Activated T-cell treated with anti-CD3 and anti-CD28 coated beads, Interleukin-2, amount 50 U/mL, for 4 hours (primary cell): ENCODE measurements at regions not wholly inside any gene's neighbourhood (a gene's known extent, or its start where the extent isn't known, plus 50 kb on each side); places are given as distances from the start of the nearest gene placed in this dataset.
"Not testable (repeated sequence)": the region's sequence is repeated elsewhere in the genome, so short reads cannot be mapped to it uniquely, and the experiment has no call there.

Experiments
- ATAC-seq, 2 donors: fragments of 200-7000 bp; cut with Tn5 transposase; one replicate each; pipeline ENCODE4 v1.10.0; 2021
- DNase-seq: peaks from one replicate; pipeline ENCODE4 v3.0.0-alpha.2; 2020
- H3K27me3 Mint-ChIP-seq: one replicate; pipeline ENCODE4 v1.8.0; 2021; ENCODE audit warnings: low read depth, mixed read lengths
- H3K36me3 Mint-ChIP-seq: one replicate; pipeline ENCODE4 v1.8.0; 2022; ENCODE audit warnings: mixed read lengths; ENCODE audit not compliant: insufficient read depth
- H3K4me1 Mint-ChIP-seq: one replicate; pipeline ENCODE4 v1.8.0; 2021; ENCODE audit warnings: low read depth, mixed read lengths
- H3K4me3 Mint-ChIP-seq: one replicate; pipeline ENCODE4 v1.8.0; 2021; ENCODE audit warnings: mild to moderate bottlenecking, moderate library complexity, mixed read lengths
- H3K9me3 Mint-ChIP-seq: one replicate; pipeline ENCODE4 v1.8.0; 2021; ENCODE audit warnings: mixed read lengths

DNA sequence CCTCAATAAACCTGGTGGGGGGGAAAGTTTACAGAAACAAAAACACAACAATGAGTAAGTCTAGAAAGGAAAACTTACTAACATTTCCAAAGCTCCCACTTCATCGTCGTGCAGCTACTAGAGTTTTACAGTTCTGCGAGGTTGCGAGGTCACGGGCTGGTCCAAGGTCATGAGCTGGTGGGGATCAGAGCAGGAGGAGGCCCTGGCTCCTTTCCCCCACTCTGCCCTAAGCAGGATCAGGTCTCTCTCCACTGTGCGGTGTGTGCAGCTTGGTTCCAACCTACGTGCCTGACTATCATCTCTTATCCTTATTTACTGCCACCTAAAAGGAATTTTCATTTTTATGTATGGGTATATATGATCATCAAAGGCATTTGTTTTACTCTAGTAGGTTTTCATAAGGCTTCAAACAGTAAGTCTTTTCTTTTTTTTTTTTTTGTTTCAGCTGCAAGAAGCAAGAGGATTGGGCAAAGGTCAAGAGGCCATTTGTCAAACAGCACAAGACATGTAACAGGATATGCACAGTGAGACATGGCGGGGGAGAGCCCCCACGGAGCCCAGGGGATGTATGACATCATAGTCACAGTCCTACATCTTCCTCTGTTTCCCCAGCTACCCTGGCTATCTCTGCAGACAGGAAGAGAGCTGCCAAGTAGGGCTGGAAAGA lies 76.6 kb upstream of the POMP start:
- DNase-seq (no peak), ATAC-seq (no peak)
- H3K4me1 Mint-ChIP-seq, result peaks cover 9% of the 10 kb centered on the region
- no peak overlapping the region for H3K4me3 Mint-ChIP-seq
- H3K27me3 Mint-ChIP-seq, result peaks cover 4% of the 10 kb centered on the region
- no peaks in the 10 kb centered on the region for H3K9me3 Mint-ChIP-seq
- H3K36me3 Mint-ChIP-seq, result no peaks in the 10 kb centered on the region

- Mint-ChIP-seq H3K4me3 (no peak overlapping the region), H3K27me3 (peaks cover 7% of the 10 kb centered on the region), H3K9me3 (no peaks in the 10 kb centered on the region), H3K4me1 (peaks cover 9% of the 10 kb centered on the region), H3K36me3 (no peaks in the 10 kb centered on the region)
- no peak for DNase-seq
- no peak for ATAC-seq
Observed at GRCh38 chr13:28581451-28581850, 77.5 kb upstream of the POMP start.

DNA sequence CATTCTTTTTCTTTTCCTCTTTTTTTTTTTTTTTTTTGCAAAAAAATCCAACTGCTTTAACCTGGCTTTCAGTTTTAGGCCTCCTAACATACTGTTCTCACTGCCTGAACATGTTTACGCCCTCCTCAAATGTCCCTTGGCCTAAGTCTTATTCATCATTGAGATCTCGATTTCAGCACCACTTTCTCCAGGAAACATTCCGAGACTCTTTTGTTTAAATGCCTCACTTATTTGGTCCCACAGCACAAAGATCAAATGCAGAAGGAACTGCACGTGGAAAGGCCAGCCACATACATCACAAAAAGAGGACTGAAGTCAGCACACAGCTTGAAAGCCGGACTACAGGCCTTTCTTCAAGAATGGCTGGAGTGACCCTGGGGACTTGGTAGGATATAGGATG lies 79.2 kb upstream of the POMP start:
- ATAC-seq (no peak), DNase-seq (no peak)
- H3K9me3 Mint-ChIP-seq, result no peaks in the 10 kb centered on the region
- H3K36me3 Mint-ChIP-seq, result no peaks in the 10 kb centered on the region
- H3K4me1 Mint-ChIP-seq, result peaks cover 4% of the 10 kb centered on the region
- H3K4me3 Mint-ChIP-seq, result no peak overlapping the region
- peaks cover 4% of the 10 kb centered on the region for H3K27me3 Mint-ChIP-seq

DNA sequence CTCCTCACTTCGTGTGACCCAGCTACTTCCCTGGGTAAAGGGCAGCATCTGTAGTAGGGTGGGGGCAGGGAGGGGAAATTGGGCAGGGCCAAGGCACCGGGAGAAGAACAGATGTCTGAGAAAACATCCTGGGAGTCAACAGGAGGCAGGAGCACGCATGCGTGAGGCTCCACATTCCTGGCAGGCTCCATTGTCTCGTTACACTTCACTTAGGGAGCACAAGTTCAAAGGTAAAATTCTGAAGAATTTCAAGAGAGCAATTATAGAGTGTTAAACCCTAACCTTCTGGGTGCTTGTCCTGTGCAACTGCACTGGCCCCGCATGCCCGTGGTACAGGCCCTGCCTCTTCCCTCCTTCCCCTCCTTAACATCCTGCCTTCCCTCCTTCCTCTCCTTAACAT lies 79.6 kb upstream of the POMP start:
- DNase-seq, result no peak
- H3K27me3 Mint-ChIP-seq, result peaks cover 4% of the 10 kb centered on the region
- H3K36me3 Mint-ChIP-seq, result no peaks in the 10 kb centered on the region
- H3K4me3 Mint-ChIP-seq, result no peak overlapping the region
- H3K4me1 Mint-ChIP-seq, result peaks cover 6% of the 10 kb centered on the region
- H3K9me3 Mint-ChIP-seq, result no peaks in the 10 kb centered on the region
- ATAC-seq, result no peak

DNA sequence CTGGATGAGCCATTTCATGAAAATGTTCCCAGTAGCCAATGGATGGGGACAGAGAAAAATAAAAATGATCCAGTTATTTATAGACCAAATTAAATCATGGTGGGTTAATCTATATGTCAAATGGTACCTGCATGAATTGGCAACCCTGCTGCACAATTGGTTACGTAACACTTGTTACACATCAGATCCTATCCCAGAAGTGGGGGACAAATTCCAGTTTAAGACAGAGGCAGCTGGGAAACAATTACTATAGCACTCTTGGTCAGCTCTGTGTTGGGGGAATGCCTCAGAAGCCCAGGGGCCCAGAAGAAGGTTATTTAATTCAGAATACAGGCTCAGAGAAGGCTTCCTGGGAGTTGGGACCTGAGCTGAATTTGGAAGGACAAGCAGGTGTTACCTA lies 81.1 kb upstream of the FLT1 start:
- H3K4me1 Mint-ChIP-seq, result peaks cover 6% of the 10 kb centered on the region
- no peak overlapping the region for H3K4me3 Mint-ChIP-seq
- ATAC-seq, result no peak
- no peak for DNase-seq
- H3K36me3 Mint-ChIP-seq, result no peaks in the 10 kb centered on the region
- H3K9me3 Mint-ChIP-seq, result no peaks in the 10 kb centered on the region
- H3K27me3 Mint-ChIP-seq, result peaks cover 4% of the 10 kb centered on the region

DNA sequence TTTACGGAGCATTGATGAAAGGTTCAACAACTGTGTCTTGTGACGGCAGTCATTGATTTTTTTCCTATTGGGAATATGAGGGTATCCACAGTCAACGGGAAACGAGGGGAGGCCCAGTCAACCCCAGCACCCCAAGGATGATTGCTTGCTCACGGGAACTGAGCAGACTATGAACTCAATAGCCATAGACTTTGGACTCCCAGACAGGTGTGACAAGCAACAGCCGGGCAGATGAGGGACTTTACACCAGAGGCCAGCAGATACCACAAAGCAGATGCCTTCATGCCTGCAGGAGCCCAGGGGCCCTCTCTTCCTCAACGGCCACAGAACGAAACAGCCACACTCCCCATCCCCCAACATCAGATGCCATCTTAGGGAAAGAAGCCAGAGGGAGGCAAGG lies 80.3 kb upstream of the FLT1 start:
- DNase-seq, result no peak
- ATAC-seq, result no peak
- H3K36me3 Mint-ChIP-seq, result no peaks in the 10 kb centered on the region
- H3K9me3 Mint-ChIP-seq, result no peaks in the 10 kb centered on the region
- no peak overlapping the region for H3K4me3 Mint-ChIP-seq
- peaks cover 4% of the 10 kb centered on the region for H3K27me3 Mint-ChIP-seq
- H3K4me1 Mint-ChIP-seq, result peaks cover 6% of the 10 kb centered on the region

DNA sequence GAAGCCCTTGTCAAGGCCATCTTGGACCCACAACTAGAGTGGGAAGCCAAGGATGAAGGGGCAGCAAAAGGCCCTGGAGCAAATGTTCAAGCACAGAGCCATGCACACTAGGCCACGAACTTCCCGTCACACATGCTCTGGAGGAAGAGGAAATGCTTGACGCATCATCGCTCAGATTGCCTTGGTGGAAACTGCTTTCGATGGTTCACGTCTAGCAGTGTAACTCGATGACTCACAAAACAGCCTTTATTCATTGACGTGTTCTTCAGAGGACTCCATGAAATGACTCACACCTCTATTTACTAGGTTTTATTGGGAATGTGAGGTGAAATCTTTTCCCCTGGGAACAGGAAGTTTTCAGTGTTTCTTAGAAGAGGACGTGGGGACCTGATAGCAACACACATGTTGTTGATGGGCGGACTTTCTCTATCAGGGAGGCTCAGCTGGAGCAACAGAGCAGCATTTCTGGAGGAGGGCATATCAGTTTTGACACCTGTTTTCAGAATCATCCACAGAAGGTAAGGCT lies 79.8 kb upstream of the FLT1 start:
- Mint-ChIP-seq H3K36me3 (no peaks in the 10 kb centered on the region), H3K9me3 (no peaks in the 10 kb centered on the region), H3K27me3 (peaks cover 4% of the 10 kb centered on the region), H3K4me1 (peaks cover 6% of the 10 kb centered on the region), H3K4me3 (no peak overlapping the region)
- DNase-seq, result no peak
- ATAC-seq, result peak; percentile 58 to 86

GRCh38 chr13:28573595-28574373 lies 78.9 kb upstream of the FLT1 start:
- Mint-ChIP-seq H3K4me1 (peaks cover 6% of the 10 kb centered on the region), H3K27me3 (peaks cover 3% of the 10 kb centered on the region), H3K9me3 (no peaks in the 10 kb centered on the region), H3K4me3 (no peak overlapping the region), H3K36me3 (no peaks in the 10 kb centered on the region)
- DNase-seq (no peak), ATAC-seq (no peak)

DNA sequence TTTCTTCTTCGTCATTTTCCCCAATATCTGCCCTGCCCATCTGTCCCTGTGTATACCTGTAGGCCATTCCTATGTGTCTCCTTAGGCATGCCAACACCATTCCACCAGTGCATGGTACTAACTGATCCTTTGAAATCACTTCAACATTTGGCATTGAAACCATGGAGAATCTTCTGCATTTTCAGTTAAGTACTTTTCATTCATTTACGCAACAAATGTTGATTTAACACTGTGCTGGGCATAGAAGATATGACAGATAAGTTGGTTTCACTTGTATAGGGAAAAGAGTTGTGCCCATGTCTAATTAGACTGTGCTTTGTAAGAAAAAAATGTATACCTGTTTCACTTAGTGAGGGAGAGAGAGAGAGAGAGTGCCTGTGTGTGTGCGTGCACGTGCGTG lies 77.9 kb upstream of the FLT1 start:
- Mint-ChIP-seq H3K4me3 (no peak overlapping the region), H3K4me1 (peaks cover 6% of the 10 kb centered on the region), H3K9me3 (no peaks in the 10 kb centered on the region), H3K36me3 (no peaks in the 10 kb centered on the region), H3K27me3 (peaks cover 2% of the 10 kb centered on the region)
- ATAC-seq, result no peak
- no peak for DNase-seq

GRCh38 chr13:28570356-28570755 lies 75.4 kb upstream of the FLT1 start:
- H3K36me3 Mint-ChIP-seq, DNase-seq, H3K4me1 Mint-ChIP-seq, H3K4me3 Mint-ChIP-seq, H3K9me3 Mint-ChIP-seq, ATAC-seq, H3K27me3 Mint-ChIP-seq: not testable (repeated sequence)

GRCh38 chr13:28569886-28570285 lies 75.0 kb upstream of the FLT1 start:
- Mint-ChIP-seq H3K4me1 (peaks cover 4% of the 10 kb centered on the region), H3K27me3 (no peaks in the 10 kb centered on the region), H3K4me3 (no peak overlapping the region), H3K36me3 (no peaks in the 10 kb centered on the region), H3K9me3 (no peaks in the 10 kb centered on the region)
- ATAC-seq (no peak), DNase-seq (no peak)

GRCh38 chr13:28568286-28568685 lies 73.4 kb upstream of the FLT1 start:
- Mint-ChIP-seq H3K27me3 (no peaks in the 10 kb centered on the region), H3K9me3 (no peaks in the 10 kb centered on the region), H3K36me3 (no peaks in the 10 kb centered on the region), H3K4me1 (no peaks in the 10 kb centered on the region), H3K4me3 (no peak overlapping the region)
- DNase-seq, result no peak
- ATAC-seq, result no peak

GRCh38 chr13:28566891-28567290 lies 72.0 kb upstream of the FLT1 start:
- Mint-ChIP-seq H3K4me3 (no peak overlapping the region), H3K4me1 (no peaks in the 10 kb centered on the region), H3K36me3 (no peaks in the 10 kb centered on the region), H3K27me3 (no peaks in the 10 kb centered on the region), H3K9me3 (no peaks in the 10 kb centered on the region)
- DNase-seq (no peak), ATAC-seq (no peak)

DNA sequence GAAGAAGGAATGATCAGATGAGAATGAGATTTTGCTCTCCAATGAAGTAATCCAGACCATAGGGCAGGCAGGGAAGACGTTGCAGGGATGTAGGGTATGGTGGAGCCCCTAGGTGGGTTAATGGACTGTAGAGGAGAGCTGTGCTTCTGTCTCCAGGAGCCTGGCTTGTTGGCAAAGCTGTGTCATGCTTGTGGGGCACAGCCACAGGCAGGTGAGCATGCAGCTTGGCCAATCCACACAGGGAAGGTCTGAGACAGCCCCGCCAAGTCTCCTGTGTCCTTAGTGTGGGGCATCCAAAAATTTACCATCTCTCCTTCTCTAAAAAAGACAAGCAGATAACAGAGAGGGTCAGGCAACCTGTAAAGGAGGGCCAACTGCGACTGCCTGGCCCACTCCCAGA lies 71.4 kb upstream of the FLT1 start:
- ATAC-seq, result no peak
- Mint-ChIP-seq H3K27me3 (no peaks in the 10 kb centered on the region), H3K4me1 (no peaks in the 10 kb centered on the region), H3K36me3 (no peaks in the 10 kb centered on the region), H3K9me3 (no peaks in the 10 kb centered on the region), H3K4me3 (no peak overlapping the region)
- no peak for DNase-seq

GRCh38 chr13:28564030-28564429 lies 69.1 kb upstream of the FLT1 start:
- DNase-seq, result no peak
- Mint-ChIP-seq H3K27me3 (no peaks in the 10 kb centered on the region), H3K4me3 (no peak overlapping the region), H3K36me3 (no peaks in the 10 kb centered on the region), H3K9me3 (no peaks in the 10 kb centered on the region), H3K4me1 (no peaks in the 10 kb centered on the region)
- no peak for ATAC-seq
